B cell (primary cell): ENCODE measurements at regions not wholly inside any gene's neighbourhood (a gene's known extent, or its start where the extent isn't known, plus 50 kb on each side); places are given as distances from the start of the nearest gene placed in this dataset.

ENCODE experiments used
- ATAC-seq: fragments of 200-7000 bp; cut with Tn5 transposase; one replicate; pipeline ENCODE4 v1.10.0; 2021; ENCODE audit warnings: low read depth, mild to moderate bottlenecking, moderate number of reproducible peaks, moderate library complexity
- CTCF ChIA-PET: fragments of 350-600 bp; sonication (Branson Sonifier 250); formaldehyde crosslinking; loops from one replicate; lab custom pipeline; 2021; ENCODE audit warnings: antibody characterized with exemption, inconsistent platforms; lab: Charles Lee
- POLR2A ChIA-PET: fragments of 350-600 bp; sonication (Branson Sonifier 250); formaldehyde crosslinking; loops from one replicate; lab custom pipeline; 2021; ENCODE audit warnings: antibody characterized with exemption; lab: Charles Lee
- DNase-seq: peaks from one replicate; pipeline ENCODE4 v3.0.0; 2013
- H2AFZ ChIP-seq: 2 replicates; pipeline ENCODE4 v1.6.1; 2012; ENCODE audit warnings: mild to moderate bottlenecking, low read depth, low read length; ENCODE audit not compliant: insufficient read depth, poor library complexity, severe bottlenecking
- H3K27ac ChIP-seq, 2 donors: 1 replicate in 1 of 2; 2 replicates in 1 of 2; pipeline ENCODE4 v1.5.1; 2012 to 2013; ENCODE audit warnings: low read length in 2 of 2, mild to moderate bottlenecking in 2 of 2, moderate library complexity in 1 of 2
- H3K27me3 ChIP-seq, 4 experiments: fragments of 200-600 bp in 1 of 4; sonication (generic) in 1 of 4; replicated peaks in 1 of 4; 1 replicate in 2 of 4; 2 replicates in 2 of 4; pipeline versions ENCODE4 v1.6.1 to v1.7.0; 2013 to 2016; ENCODE audit warnings: low read length in 3 of 4, mild to moderate bottlenecking in 2 of 4, mixed read lengths in 1 of 4, moderate library complexity in 1 of 4; ENCODE audit not compliant: insufficient read depth in 4 of 4, control insufficient read depth in 3 of 4; ENCODE audit errors: control extremely low read depth in 1 of 4
- H3K36me3 ChIP-seq, 2 experiments: replicated peaks in 1 of 2; 1 replicate in 1 of 2; 2 replicates in 1 of 2; pipeline versions ENCODE4 v1.6.1 to v1.7.1; 2013; ENCODE audit warnings: low read length in 1 of 2; ENCODE audit not compliant: insufficient read depth in 2 of 2, control insufficient read depth in 1 of 2; ENCODE audit errors: control extremely low read depth in 1 of 2, extremely low read depth in 1 of 2
- H3K4me1 ChIP-seq, 2 donors: fragments of 200-600 bp in 1 of 2; sonication (generic) in 1 of 2; 1 replicate in 1 of 2; 2 replicates in 1 of 2; pipeline versions ENCODE4 v1.5.1 to v1.6.1; 2013 to 2017; ENCODE audit warnings: low read length in 2 of 2; ENCODE audit not compliant: control insufficient read depth in 2 of 2, insufficient read depth in 2 of 2
- H3K4me2 ChIP-seq: replicated peaks from 2 replicates; pipeline ENCODE3; 2012; ENCODE audit warnings: mild to moderate bottlenecking, low read depth, low read length; ENCODE audit not compliant: poor library complexity, severe bottlenecking
- H3K4me3 ChIP-seq, 5 experiments: fragments of 200-600 bp in 1 of 5; sonication (generic) in 1 of 5; 1 replicate in 3 of 5; 2 replicates in 2 of 5; pipeline versions ENCODE4 v1.5.1 to v1.7.0; 2011 to 2016; ENCODE audit warnings: low read length in 4 of 5, mild to moderate bottlenecking in 4 of 5, low read depth in 2 of 5, control low read depth in 1 of 5, moderate library complexity in 1 of 5; ENCODE audit not compliant: insufficient read depth in 1 of 5; ENCODE audit errors: control extremely low read depth in 1 of 5, extremely low read depth in 1 of 5
- H3K79me2 ChIP-seq: fragments of 200-600 bp; sonication (generic); one replicate; pipeline ENCODE4 v1.6.0; 2016; ENCODE audit warnings: low read length; ENCODE audit not compliant: control insufficient read depth, insufficient read depth
- H3K9ac ChIP-seq: fragments of 200-600 bp; sonication (generic); 2 replicates; pipeline ENCODE4 v1.6.1; 2017; ENCODE audit warnings: mild to moderate bottlenecking, low read length, moderate library complexity
- H3K9me3 ChIP-seq, 3 donors: one replicate each; pipeline versions ENCODE4 v1.6.1 to v1.7.1; 2013; ENCODE audit warnings: low read length in 2 of 3; ENCODE audit not compliant: control insufficient read depth in 2 of 3, insufficient read depth in 1 of 3; ENCODE audit errors: control extremely low read depth in 1 of 3
- H4K20me1 ChIP-seq: 2 replicates; pipeline ENCODE4 v1.6.0; 2012; ENCODE audit warnings: mild to moderate bottlenecking, low read length; ENCODE audit not compliant: insufficient read depth, control insufficient read depth, poor library complexity, severe bottlenecking
- H3K27ac Mint-ChIP-seq: one replicate; pipeline ENCODE4 v1.8.0; 2021; ENCODE audit warnings: mixed read lengths
- H3K27me3 Mint-ChIP-seq: one replicate; pipeline ENCODE4 v1.8.0; 2021; ENCODE audit warnings: mixed read lengths
- H3K4me1 Mint-ChIP-seq: one replicate; pipeline ENCODE4 v1.8.0; 2021; ENCODE audit warnings: mixed read lengths
- H3K4me3 Mint-ChIP-seq: one replicate; pipeline ENCODE4 v1.8.0; 2021; ENCODE audit warnings: mixed read lengths
- H3K9me3 Mint-ChIP-seq: one replicate; pipeline ENCODE4 v1.8.0; 2022; ENCODE audit warnings: mixed read lengths; ENCODE audit not compliant: insufficient read depth
- CTCF ChIP-seq: fragments of 200-600 bp; IDR thresholded peaks from one replicate; pipeline ENCODE4 v1.8.0; 2022; ENCODE audit warnings: antibody characterized with exemption, mild to moderate bottlenecking
- EZH2 ChIP-seq: IDR thresholded peaks from 2 replicates; pipeline ENCODE4 v1.6.1; 2012; ENCODE audit warnings: borderline replicate concordance, low read depth, mild to moderate bottlenecking, moderate library complexity, low read length; ENCODE audit not compliant: insufficient read depth, poor library complexity, severe bottlenecking
- WGBS: methylation state at CpG from one replicate; pipeline ENCODE4 v1.1.5; 2013; ENCODE audit warnings: missing lambda C conversion rate; ENCODE audit not compliant: insufficient coverage; 5-methylcytosine and 5-hydroxymethylcytosine counted together
- intact Hi-C: fragments of 100-400 bp; cut with micrococcal nuclease; formaldehyde crosslinking; loops from one replicate; pipeline ENCODE4 v1.10.0; 2022

GRCh38 chr13:105037110-105037509 is 1498.4 kb downstream of the EFNB2 start:
- ChIA-PET CTCF (no interaction called here), POLR2A (no interaction called here)
- no CpG with 5 or more reads among the region's 2 CpGs for WGBS
- Histone ChIP-seq H4K20me1 (no peaks in the 10 kb centered on the region), H3K4me3 (no peak overlapping the region), H3K27me3 (no peaks in the 10 kb centered on the region), H3K4me1 (no peaks in the 10 kb centered on the region), H3K27ac (no peak overlapping the region), H2AFZ (no peak overlapping the region), H3K9ac (no peak overlapping the region), H3K9me3 (peaks cover 0 to 2% (median 0%) of the 10 kb centered on the region in 3 donors), H3K36me3 (no peaks in the 10 kb centered on the region), H3K4me2 (no peak overlapping the region), H3K79me2 (no peaks in the 10 kb centered on the region)
- no peak overlapping the region for H3K27ac Mint-ChIP-seq
- peaks cover 2% of the 10 kb centered on the region for H3K9me3 Mint-ChIP-seq
- H3K4me1 Mint-ChIP-seq: no peaks in the 10 kb centered on the region
- no peaks in the 10 kb centered on the region for H3K27me3 Mint-ChIP-seq
- H3K4me3 Mint-ChIP-seq: no peak overlapping the region
- intact Hi-C loops: no loop called here
- ATAC-seq (no peak), DNase-seq (no peak)
- TF ChIP-seq EZH2: no peak
- no peak for TF ChIP-seq CTCF

- H2AFZ ChIP-seq: no peak overlapping the region
- TF ChIP-seq EZH2 (no peak), CTCF (no peak)
- H3K9me3 Mint-ChIP-seq: no peaks in the 10 kb centered on the region
Observed at GRCh38 chr13:105035092-105035491, 1500.4 kb downstream of the EFNB2 start.

More at GRCh38 chr13:105035092-105035491, 1500.4 kb downstream of the EFNB2 start:
- ChIA-PET CTCF (no interaction called here), POLR2A (no interaction called here)
- H3K9me3 ChIP-seq: no peaks in the 10 kb centered on the region
- no peak overlapping the region for H3K4me2 ChIP-seq
- no peaks in the 10 kb centered on the region for H3K36me3 ChIP-seq
- DNase-seq (no peak), ATAC-seq (no peak)
- no peak overlapping the region for H3K4me3 ChIP-seq
- H3K4me1 Mint-ChIP-seq: no peaks in the 10 kb centered on the region
- H3K27me3 ChIP-seq: no peaks in the 10 kb centered on the region
- no peak overlapping the region for H3K27ac Mint-ChIP-seq
- H3K4me3 Mint-ChIP-seq: no peak overlapping the region
- 88% methylated on average over 3 of the region's 4 CpGs for WGBS
- H3K27me3 Mint-ChIP-seq: no peaks in the 10 kb centered on the region
- no peak overlapping the region for H3K27ac ChIP-seq
- no peaks in the 10 kb centered on the region for H3K79me2 ChIP-seq
- H3K9ac ChIP-seq: no peak overlapping the region
- H4K20me1 ChIP-seq: no peaks in the 10 kb centered on the region
- no peaks in the 10 kb centered on the region for H3K4me1 ChIP-seq
- intact Hi-C loops: no loop called here
